ENCODE measurements at regions not wholly inside any gene's neighbourhood (a gene's known extent, or its start where the extent isn't known, plus 50 kb on each side); places are given as distances from the start of the nearest gene placed in this dataset.

- H3K9me3 ChIP-seq (ENCODE audit: control insufficient read depth, low read depth, low read length) = no peaks in the 10 kb centered on the region
- no peaks in the 10 kb centered on the region for H3K27me3 ChIP-seq (ENCODE audit: control insufficient read depth, extremely low read depth, insufficient read depth, low read length)
- TF ChIP-seq EZH2 (IDR thresholded peaks at IDR 0.05; ENCODE audit: low read length) = no peak
- TF ChIP-seq CTCF (optimal IDR thresholded peaks at IDR 0.05 in 1 of 3, IDR thresholded peaks at IDR 0.05 in 1 of 3, conservative IDR thresholded peaks at IDR 0.05 in 1 of 3; ENCODE audit: extremely low read depth in 1 of 3, insufficient read depth in 2 of 3, low read length in 3 of 3) = no peak
- no peaks in the 10 kb centered on the region for H3K36me3 ChIP-seq (ENCODE audit: control insufficient read depth in 2 of 2, extremely low read depth in 1 of 2, insufficient read depth in 2 of 2, low read length in 2 of 2)
- FAIRE-seq (no peak), DNase-seq (ENCODE audit: low read depth, low spot score) (no peak)
- H3K9ac ChIP-seq (ENCODE audit: control insufficient read depth, extremely low read depth, insufficient read depth, low read length) = no peak overlapping the region
- no peaks in the 10 kb centered on the region for H3K9me1 ChIP-seq (ENCODE audit: control insufficient read depth, extremely low read depth, insufficient read depth, low read length)
- H2AFZ ChIP-seq (ENCODE audit: control insufficient read depth, low read length) = no peak overlapping the region
- no peak overlapping the region for H3K27ac ChIP-seq (ENCODE audit: control insufficient read depth, insufficient read depth, low read length)
- no peaks in the 10 kb centered on the region for H3K79me2 ChIP-seq (ENCODE audit: control insufficient read depth, insufficient read depth, low read length)
- no peaks in the 10 kb centered on the region for H3K4me1 ChIP-seq (ENCODE audit: control insufficient read depth, extremely low read depth, insufficient read depth, low read length)
- H4K20me1 ChIP-seq (ENCODE audit: control insufficient read depth, extremely low read depth, insufficient read depth, low read length) = no peaks in the 10 kb centered on the region
- dilution Hi-C loops (cut with MboI; ENCODE audit: extremely low pct_ligation_motif_present, low sequenced_read_pairs) = no loop called here
- H3K4me2 ChIP-seq (ENCODE audit: control insufficient read depth, extremely low read depth, insufficient read depth, low read depth, low read length) = no peak overlapping the region
- H3K4me3 ChIP-seq (ENCODE audit: control insufficient read depth in 2 of 3, extremely low read depth in 1 of 3, insufficient read depth in 2 of 3, low read depth in 1 of 3, low read length in 3 of 3) = no peak overlapping the region
Measured at GRCh38 chr10:124206616-124207015, 113.2 kb upstream of the CHST15 start.

GRCh38 chr10:124205432-124205831 lies 112.0 kb upstream of the CHST15 start:
- Histone ChIP-seq H3K36me3 (ENCODE audit: control insufficient read depth in 2 of 2, extremely low read depth in 1 of 2, insufficient read depth in 2 of 2, low read length in 2 of 2) (no peaks in the 10 kb centered on the region), H3K9ac (ENCODE audit: control insufficient read depth, extremely low read depth, insufficient read depth, low read length) (no peak overlapping the region), H3K27ac (ENCODE audit: control insufficient read depth, insufficient read depth, low read length) (no peak overlapping the region), H3K4me2 (ENCODE audit: control insufficient read depth, extremely low read depth, insufficient read depth, low read depth, low read length) (no peak overlapping the region), H3K27me3 (ENCODE audit: control insufficient read depth, extremely low read depth, insufficient read depth, low read length) (no peaks in the 10 kb centered on the region), H3K9me1 (ENCODE audit: control insufficient read depth, extremely low read depth, insufficient read depth, low read length) (no peaks in the 10 kb centered on the region), H3K4me1 (ENCODE audit: control insufficient read depth, extremely low read depth, insufficient read depth, low read length) (no peaks in the 10 kb centered on the region), H4K20me1 (ENCODE audit: control insufficient read depth, extremely low read depth, insufficient read depth, low read length) (no peaks in the 10 kb centered on the region), H3K79me2 (ENCODE audit: control insufficient read depth, insufficient read depth, low read length) (no peaks in the 10 kb centered on the region), H2AFZ (ENCODE audit: control insufficient read depth, low read length) (no peak overlapping the region), H3K9me3 (ENCODE audit: control insufficient read depth, low read depth, low read length) (no peaks in the 10 kb centered on the region), H3K4me3 (ENCODE audit: control insufficient read depth in 2 of 3, extremely low read depth in 1 of 3, insufficient read depth in 2 of 3, low read depth in 1 of 3, low read length in 3 of 3) (no peak overlapping the region)
- no peak for FAIRE-seq
- dilution Hi-C loops (cut with MboI; ENCODE audit: extremely low pct_ligation_motif_present, low sequenced_read_pairs) = no loop called here
- DNase-seq (ENCODE audit: low read depth, low spot score) = no peak
- TF ChIP-seq CTCF (optimal IDR thresholded peaks at IDR 0.05 in 1 of 3, IDR thresholded peaks at IDR 0.05 in 1 of 3, conservative IDR thresholded peaks at IDR 0.05 in 1 of 3; ENCODE audit: extremely low read depth in 1 of 3, insufficient read depth in 2 of 3, low read length in 3 of 3) = no peak
